ENCODE measurements at regions not wholly inside any gene's neighbourhood (a gene's known extent, or its start where the extent isn't known, plus 50 kb on each side); places are given as distances from the start of the nearest gene placed in this dataset.

- H3K4me3 ChIP-seq = no peak overlapping the region
- ATAC-seq (no peak), DNase-seq (no peak)
- intact Hi-C loops (cut with DNase I) = no loop called here
- no peak for TF ChIP-seq CTCF (IDR thresholded peaks at IDR 0.05)
- H3K36me3 ChIP-seq (ENCODE audit: insufficient read depth in 1 of 2, low read depth in 1 of 2) = no peaks in the 10 kb centered on the region
- H3K4me1 ChIP-seq = no peaks in the 10 kb centered on the region
- WGBS, 3 donors = 90 to 96% (median 91%) methylated on average over 3 of the region's 3 CpGs
- no peaks in the 10 kb centered on the region for H3K9me3 ChIP-seq
- no peaks in the 10 kb centered on the region for H3K27me3 ChIP-seq (ENCODE audit: insufficient read depth in 3 of 3, low read length in 2 of 3)
- no peak overlapping the region for H3K27ac ChIP-seq
Observed at GRCh38 chr6:25014369-25014768, 78.6 kb upstream of the RIPOR2 start.

- Histone ChIP-seq H3K27ac (no peak overlapping the region), H3K27me3 (ENCODE audit: insufficient read depth in 3 of 3, low read length in 2 of 3) (no peaks in the 10 kb centered on the region), H3K4me1 (no peaks in the 10 kb centered on the region), H3K9me3 (no peaks in the 10 kb centered on the region), H3K4me3 (no peak overlapping the region), H3K36me3 (ENCODE audit: insufficient read depth in 1 of 2, low read depth in 1 of 2) (no peaks in the 10 kb centered on the region)
- DNase-seq = no peak
- intact Hi-C loops (cut with DNase I) = loop anchor here in 1 of 2 donors (5.0 kb wide), 1 partner anchor 158 kb away; no protein-coding TSS in a partner anchor
- no peak for TF ChIP-seq CTCF (IDR thresholded peaks at IDR 0.05)
- ATAC-seq = no peak
- 45 to 53% (median 45%) methylated on average over 11 of the region's 11 CpGs for WGBS, 3 donors
Observed at GRCh38 chr6:25014791-25015560, 79.2 kb upstream of the RIPOR2 start.

- no peak for TF ChIP-seq CTCF (IDR thresholded peaks at IDR 0.05)
- Histone ChIP-seq H3K9me3 (no peaks in the 10 kb centered on the region), H3K27ac (no peak overlapping the region), H3K4me3 (no peak overlapping the region), H3K27me3 (ENCODE audit: insufficient read depth in 3 of 3, low read length in 2 of 3) (no peaks in the 10 kb centered on the region), H3K36me3 (ENCODE audit: insufficient read depth in 1 of 2, low read depth in 1 of 2) (no peaks in the 10 kb centered on the region), H3K4me1 (no peaks in the 10 kb centered on the region)
- ATAC-seq (no peak), DNase-seq (no peak)
- 71% methylated on average over 11 of the region's 11 CpGs for WGBS, 3 donors
- intact Hi-C loops (cut with DNase I) = loop anchor here (2.0 to 5.0 kb wide), 2 partner anchors 159 kb away; no protein-coding TSS in a partner anchor
Observed at GRCh38 chr6:25016014-25016720, 80.4 kb upstream of the RIPOR2 start.

- no peaks in the 10 kb centered on the region for H3K36me3 ChIP-seq (ENCODE audit: insufficient read depth in 1 of 2, low read depth in 1 of 2)
- H3K9me3 ChIP-seq = no peaks in the 10 kb centered on the region
- H3K4me1 ChIP-seq = no peaks in the 10 kb centered on the region
- intact Hi-C loops (cut with DNase I) = loop anchor here (2.0 to 5.0 kb wide), 2 partner anchors 160 to 161 kb away; no protein-coding TSS in a partner anchor
- DNase-seq (no peak), ATAC-seq (no peak)
- no peak overlapping the region for H3K27ac ChIP-seq
- 79 to 85% (median 81%) methylated on average over 4 of the region's 4 CpGs for WGBS, 3 donors
- H3K27me3 ChIP-seq (ENCODE audit: insufficient read depth in 3 of 3, low read length in 2 of 3) = no peaks in the 10 kb centered on the region
- H3K4me3 ChIP-seq = no peak overlapping the region
- no peak for TF ChIP-seq CTCF (IDR thresholded peaks at IDR 0.05)
Observed at GRCh38 chr6:25017486-25017885, 81.7 kb upstream of the RIPOR2 start.
